Loucy (cell line): ENCODE measurements at regions not wholly inside any gene's neighbourhood (a gene's known extent, or its start where the extent isn't known, plus 50 kb on each side); places are given as distances from the start of the nearest gene placed in this dataset.

Experiments
- H2AFZ ChIP-seq: fragments of 200-600 bp; sonication (generic); 2 replicates; pipeline ENCODE4 v1.6.0; 2016; ENCODE audit warnings: antibody characterized with exemption, mild to moderate bottlenecking, low read length, moderate library complexity
- H3F3A ChIP-seq: fragments of 200-600 bp; 2 replicates; pipeline ENCODE4 v1.6.0; 2016; ENCODE audit warnings: antibody characterized with exemption, low read depth, mild to moderate bottlenecking
- H3K27me3 ChIP-seq: fragments of 200-600 bp; sonication (generic); 2 replicates; pipeline ENCODE4 v1.6.1; 2014; ENCODE audit warnings: low read length, mild to moderate bottlenecking; ENCODE audit not compliant: insufficient read depth, poor library complexity, severe bottlenecking
- H3K36me3 ChIP-seq: fragments of 200-600 bp; sonication (generic); 2 replicates; pipeline ENCODE4 v1.6.1; 2016; ENCODE audit warnings: low read length; ENCODE audit not compliant: insufficient read depth
- H3K4me1 ChIP-seq: fragments of 200-600 bp; sonication (generic); 2 replicates; pipeline ENCODE4 v1.5.1; 2014; ENCODE audit warnings: low read length, mild to moderate bottlenecking; ENCODE audit not compliant: insufficient read depth, poor library complexity, severe bottlenecking
- H3K4me2 ChIP-seq: fragments of 200-600 bp; sonication (generic); 2 replicates; pipeline ENCODE4 v1.6.0; 2014; ENCODE audit warnings: antibody characterized with exemption, low read length, low read depth, mild to moderate bottlenecking; ENCODE audit not compliant: poor library complexity, severe bottlenecking
- H3K4me3 ChIP-seq: fragments of 200-600 bp; sonication (generic); 2 replicates; pipeline ENCODE4 v1.5.1; 2014; ENCODE audit warnings: low read length, mild to moderate bottlenecking, mixed read lengths; ENCODE audit not compliant: poor library complexity, severe bottlenecking
- H3K79me2 ChIP-seq: fragments of 200-600 bp; sonication (generic); 2 replicates; pipeline ENCODE4 v1.6.1; 2014; ENCODE audit warnings: low read length; ENCODE audit not compliant: insufficient read depth
- H3K9ac ChIP-seq: fragments of 200-600 bp; sonication (generic); 2 replicates; pipeline ENCODE4 v1.6.0; 2014; ENCODE audit warnings: mild to moderate bottlenecking, low read depth, low read length, moderate library complexity; ENCODE audit not compliant: poor library complexity, severe bottlenecking
- H3K9me2 ChIP-seq: fragments of 200-600 bp; sonication (generic); replicated peaks from 2 replicates; pipeline ENCODE4 v1.6.1; 2016; ENCODE audit warnings: low read depth, low read length, mixed read lengths
- H3K9me3 ChIP-seq: fragments of 200-600 bp; sonication (generic); 2 replicates; pipeline ENCODE4 v1.6.1; 2014; ENCODE audit warnings: mild to moderate bottlenecking, antibody characterized with exemption, low read length, low read depth; ENCODE audit not compliant: insufficient read depth
- H4K20me1 ChIP-seq: fragments of 200-600 bp; sonication (generic); 2 replicates; pipeline ENCODE4 v1.6.0; 2014; ENCODE audit warnings: antibody characterized with exemption, low read length, mild to moderate bottlenecking; ENCODE audit not compliant: insufficient read depth, poor library complexity, severe bottlenecking
- CTCF ChIP-seq: fragments of 200-600 bp; sonication (generic); conservative IDR thresholded peaks from 2 replicates; pipeline ENCODE4 v1.5.1; 2014; ENCODE audit warnings: mild to moderate bottlenecking, antibody characterized with exemption, low read length
- EZH2phosphoT487 ChIP-seq: fragments of 200-600 bp; IDR thresholded peaks from 2 replicates; pipeline ENCODE4 v1.6.1; 2018; ENCODE audit warnings: antibody characterized with exemption, mild to moderate bottlenecking, moderate library complexity, borderline replicate concordance

GRCh38 chr21:16811970-16812369, 700.9 kb upstream of the CXADR start:
- no peak overlapping the region for H3K9ac ChIP-seq
- no peaks in the 10 kb centered on the region for H3K9me2 ChIP-seq
- H3F3A ChIP-seq: no peaks in the 10 kb centered on the region
- no peak overlapping the region for H2AFZ ChIP-seq
- no peaks in the 10 kb centered on the region for H3K4me1 ChIP-seq
- H3K4me3 ChIP-seq: no peak overlapping the region
- H3K27me3 ChIP-seq: no peaks in the 10 kb centered on the region
- no peaks in the 10 kb centered on the region for H3K36me3 ChIP-seq
- no peak overlapping the region for H3K4me2 ChIP-seq
- H3K79me2 ChIP-seq: no peaks in the 10 kb centered on the region
- no peaks in the 10 kb centered on the region for H4K20me1 ChIP-seq
- H3K9me3 ChIP-seq: no peaks in the 10 kb centered on the region
- TF ChIP-seq CTCF: no peak

GRCh38 chr21:16815243-16815642, 697.6 kb upstream of the CXADR start:
- Histone ChIP-seq H3K9ac (no peak overlapping the region), H3K4me1 (no peaks in the 10 kb centered on the region), H3K27me3 (no peaks in the 10 kb centered on the region), H3K4me3 (no peak overlapping the region), H3F3A (no peaks in the 10 kb centered on the region), H3K4me2 (no peak overlapping the region), H2AFZ (no peak overlapping the region), H3K36me3 (no peaks in the 10 kb centered on the region), H4K20me1 (no peaks in the 10 kb centered on the region), H3K9me2 (no peaks in the 10 kb centered on the region), H3K79me2 (no peaks in the 10 kb centered on the region), H3K9me3 (no peaks in the 10 kb centered on the region)
- TF ChIP-seq CTCF: no peak
- no peak for TF ChIP-seq EZH2phosphoT487

- Histone ChIP-seq H3F3A (no peaks in the 10 kb centered on the region), H3K27me3 (no peaks in the 10 kb centered on the region), H4K20me1 (no peaks in the 10 kb centered on the region), H3K4me2 (no peak overlapping the region), H2AFZ (no peak overlapping the region), H3K9me3 (no peaks in the 10 kb centered on the region), H3K79me2 (no peaks in the 10 kb centered on the region), H3K9me2 (no peaks in the 10 kb centered on the region), H3K4me3 (no peak overlapping the region), H3K36me3 (no peaks in the 10 kb centered on the region), H3K9ac (no peak overlapping the region), H3K4me1 (no peaks in the 10 kb centered on the region)
- no peak for TF ChIP-seq EZH2phosphoT487
- no peak for TF ChIP-seq CTCF
These were observed 691.3 kb upstream of the CXADR start for GRCh38 chr21:16821588-16821987.
